ENCODE measurements at regions not wholly inside any gene's neighbourhood (a gene's known extent, or its start where the extent isn't known, plus 50 kb on each side); places are given as distances from the start of the nearest gene placed in this dataset.

DNA sequence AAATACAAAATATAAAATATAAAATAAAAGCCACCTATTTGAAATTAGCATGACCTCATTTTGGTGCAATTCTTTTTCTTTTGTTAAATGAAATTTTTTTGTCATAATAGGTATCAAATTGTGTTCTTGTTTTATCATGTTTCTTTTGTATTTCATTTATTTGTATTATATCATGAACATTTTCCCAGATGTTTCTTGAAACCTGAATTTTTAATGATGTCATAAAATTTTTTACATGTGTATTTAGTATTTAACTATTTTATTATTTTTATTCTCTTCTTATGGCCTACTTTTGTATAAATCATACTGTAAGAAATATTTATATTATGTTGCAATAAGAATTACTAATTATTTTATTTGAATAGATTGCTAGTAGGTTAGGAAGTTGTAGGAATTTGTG lies 361.7 kb downstream of the TMEM161B start:
- TF ChIP-seq, protein P1, sequence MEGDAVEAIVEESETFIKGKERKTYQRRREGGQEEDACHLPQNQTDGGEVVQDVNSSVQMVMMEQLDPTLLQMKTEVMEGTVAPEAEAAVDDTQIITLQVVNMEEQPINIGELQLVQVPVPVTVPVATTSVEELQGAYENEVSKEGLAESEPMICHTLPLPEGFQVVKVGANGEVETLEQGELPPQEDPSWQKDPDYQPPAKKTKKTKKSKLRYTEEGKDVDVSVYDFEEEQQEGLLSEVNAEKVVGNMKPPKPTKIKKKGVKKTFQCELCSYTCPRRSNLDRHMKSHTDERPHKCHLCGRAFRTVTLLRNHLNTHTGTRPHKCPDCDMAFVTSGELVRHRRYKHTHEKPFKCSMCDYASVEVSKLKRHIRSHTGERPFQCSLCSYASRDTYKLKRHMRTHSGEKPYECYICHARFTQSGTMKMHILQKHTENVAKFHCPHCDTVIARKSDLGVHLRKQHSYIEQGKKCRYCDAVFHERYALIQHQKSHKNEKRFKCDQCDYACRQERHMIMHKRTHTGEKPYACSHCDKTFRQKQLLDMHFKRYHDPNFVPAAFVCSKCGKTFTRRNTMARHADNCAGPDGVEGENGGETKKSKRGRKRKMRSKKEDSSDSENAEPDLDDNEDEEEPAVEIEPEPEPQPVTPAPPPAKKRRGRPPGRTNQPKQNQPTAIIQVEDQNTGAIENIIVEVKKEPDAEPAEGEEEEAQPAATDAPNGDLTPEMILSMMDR (IDR thresholded peaks at IDR 0.05; ENCODE audit: insufficient read depth, low read length, missing control alignments) = no peak
- H3K4me3 ChIP-seq (ENCODE audit: low read depth, low read length) = no peak overlapping the region
- ChIA-PET POLR2A (no interaction called here), CTCF (no interaction called here)
- DNase-seq (ENCODE audit: low read depth, low spot score) = no peak

DNA sequence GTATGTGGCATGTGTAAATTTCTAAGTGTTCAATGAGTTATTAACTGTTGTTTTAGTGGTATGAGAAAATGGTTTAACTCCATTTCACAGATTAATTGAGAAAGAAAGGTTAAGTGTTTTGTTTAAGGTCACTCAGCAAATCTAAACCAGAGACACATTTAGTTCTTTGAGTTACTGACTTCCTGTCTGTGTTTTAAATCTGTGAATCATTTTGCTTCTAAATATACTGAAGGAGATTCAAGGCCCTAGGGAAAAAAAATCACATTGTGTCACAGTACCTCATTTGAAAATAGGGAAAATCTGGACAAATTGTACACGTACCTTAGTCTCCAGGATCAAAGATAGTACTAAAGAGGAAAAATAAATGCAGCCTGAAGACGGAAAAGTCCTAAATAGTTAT lies 368.2 kb downstream of the TMEM161B start:
- POLR2A ChIA-PET = no interaction called here

DNA sequence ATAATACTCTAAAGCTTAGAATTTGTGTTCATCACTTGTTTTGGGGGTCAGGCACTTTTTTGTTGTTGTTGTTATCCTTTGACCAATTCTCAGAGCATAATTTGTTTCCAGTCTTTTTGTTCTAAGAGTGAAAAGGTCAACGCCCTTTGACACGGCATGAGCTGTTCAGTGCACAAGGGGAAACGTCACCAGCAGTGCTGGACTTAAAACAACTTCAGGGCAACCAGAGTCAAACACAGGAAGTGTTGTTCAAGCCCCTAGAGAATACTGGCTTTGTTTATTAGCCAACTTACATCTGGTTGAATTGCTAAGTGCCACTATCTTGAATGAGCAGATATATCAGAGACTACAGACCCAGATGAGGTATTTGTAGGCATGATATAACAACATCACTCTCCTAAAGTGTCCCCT lies 368.9 kb downstream of the TMEM161B start:
- DNase-seq (ENCODE audit: low read depth, low spot score) = no peak
- CTCF ChIA-PET = no interaction called here

More for the DNA sequence above, 368.2 kb downstream of the TMEM161B start:
- no peak for DNase-seq (ENCODE audit: low read depth, low spot score)
- CTCF ChIA-PET = no interaction called here
- no peak overlapping the region for H3K4me3 ChIP-seq (ENCODE audit: low read depth, low read length)
- TF ChIP-seq, protein P1 (IDR thresholded peaks at IDR 0.05; ENCODE audit: insufficient read depth, low read length, missing control alignments) = no peak

DNA sequence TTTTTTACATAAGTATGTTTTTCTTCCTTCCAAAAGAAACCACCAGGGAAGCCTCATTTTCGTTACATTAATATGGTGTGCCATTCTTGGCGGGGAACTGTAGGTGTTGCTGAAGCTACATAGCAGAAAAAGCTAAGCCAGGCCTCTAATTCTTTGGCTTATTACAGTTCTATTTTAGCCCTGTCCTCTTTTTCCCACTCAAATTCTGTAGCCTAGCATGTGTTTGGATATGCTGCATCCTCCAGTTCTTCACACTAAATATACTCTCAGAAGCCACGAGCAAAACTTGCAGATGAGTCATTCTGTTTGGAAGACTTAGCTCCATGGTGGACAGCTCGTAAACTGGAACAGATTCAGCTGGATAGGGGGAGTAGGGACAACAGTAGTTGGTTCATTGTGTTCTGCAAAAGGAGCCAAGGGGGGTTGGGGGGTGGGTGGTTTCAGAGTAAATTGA lies 369.4 kb downstream of the TMEM161B start:
- POLR2A ChIA-PET = no interaction called here
- TF ChIP-seq, protein P1 (IDR thresholded peaks at IDR 0.05; ENCODE audit: insufficient read depth, low read length, missing control alignments) = no peak
- no peak for DNase-seq (ENCODE audit: low read depth, low spot score)
- no peak overlapping the region for H3K4me3 ChIP-seq (ENCODE audit: low read depth, low read length)
- CTCF ChIA-PET = no interaction called here

More for the DNA sequence above, 368.9 kb downstream of the TMEM161B start:
- H3K4me3 ChIP-seq (ENCODE audit: low read depth, low read length) = no peak overlapping the region
- TF ChIP-seq, protein P1 (IDR thresholded peaks at IDR 0.05; ENCODE audit: insufficient read depth, low read length, missing control alignments) = no peak
- POLR2A ChIA-PET = no interaction called here

DNA sequence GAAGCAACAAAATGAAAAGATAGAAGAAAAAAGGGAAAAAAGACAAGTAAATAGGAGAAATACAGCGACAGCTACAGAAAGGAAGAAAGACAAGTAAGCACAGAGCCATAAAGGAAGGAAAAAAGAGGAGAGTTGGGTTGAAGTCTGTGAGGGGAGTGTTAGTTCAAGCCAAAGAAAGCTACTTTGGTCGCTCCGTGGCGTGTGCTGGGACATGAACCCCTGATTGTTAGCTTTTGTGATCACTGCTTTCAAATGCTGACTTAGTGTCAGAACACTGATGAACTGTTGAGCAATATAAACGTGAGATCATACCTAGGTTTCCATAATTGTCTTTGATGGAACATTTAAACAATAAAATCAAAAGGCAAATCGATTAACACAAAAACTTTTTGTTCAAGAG lies 370.1 kb downstream of the TMEM161B start:
- DNase-seq (ENCODE audit: low read depth, low spot score) = no peak
- POLR2A ChIA-PET = no interaction called here
- TF ChIP-seq, protein P1 (IDR thresholded peaks at IDR 0.05; ENCODE audit: insufficient read depth, low read length, missing control alignments) = no peak
- CTCF ChIA-PET = no interaction called here
- no peak overlapping the region for H3K4me3 ChIP-seq (ENCODE audit: low read depth, low read length)

DNA sequence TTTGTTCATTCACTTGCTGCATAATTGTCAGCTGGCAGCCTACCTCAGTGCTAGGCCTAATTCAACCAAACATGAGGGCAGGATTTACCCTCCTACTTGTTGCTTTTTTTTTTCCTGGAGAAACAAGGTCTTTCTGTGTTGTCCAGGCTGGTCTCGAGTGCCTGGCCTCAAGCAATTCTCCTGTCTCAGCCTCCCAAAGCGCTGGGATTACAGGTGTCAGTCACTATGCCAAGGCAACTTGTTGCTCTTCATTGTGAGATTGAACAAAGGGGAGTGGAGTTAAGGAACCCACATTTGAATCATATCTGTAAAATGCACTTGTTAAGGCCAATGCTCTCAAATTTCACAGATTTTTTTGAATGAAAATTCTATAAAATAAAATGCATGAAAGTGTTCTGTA lies 380.5 kb downstream of the TMEM161B start:
- CTCF ChIA-PET = no interaction called here
- H3K4me3 ChIP-seq (ENCODE audit: low read depth, low read length) = no peak overlapping the region
- POLR2A ChIA-PET = no interaction called here
- DNase-seq (ENCODE audit: low read depth, low spot score) = no peak
- TF ChIP-seq, protein P1 (IDR thresholded peaks at IDR 0.05; ENCODE audit: insufficient read depth, low read length, missing control alignments) = no peak
